ENCODE measurements at regions not wholly inside any gene's neighbourhood (a gene's known extent, or its start where the extent isn't known, plus 50 kb on each side); places are given as distances from the start of the nearest gene placed in this dataset.

GRCh38 chr15:72967811-72968530, 84.3 kb upstream of the NEO1 start:
- Histone ChIP-seq H3K4me1 (peaks cover 0 to 20% (median 19%) of the 10 kb centered on the region in 4 donors), H3K27me3 (no peaks in the 10 kb centered on the region), H3K36me3 (no peaks in the 10 kb centered on the region), H3K27ac (replicated peaks in 1 of 4) (no peak overlapping the region), H3K9me3 (no peaks in the 10 kb centered on the region), H3K4me3 (no peak overlapping the region)
- DNase-seq (ENCODE audit: extremely low spot score): no peak
- TF ChIP-seq EP300 (IDR thresholded peaks at IDR 0.05): no peak
- TF ChIP-seq CTCF (IDR thresholded peaks at IDR 0.05): no peak
- TF ChIP-seq POLR2A (IDR thresholded peaks at IDR 0.05; ENCODE audit: low read depth): no peak
- no peak for TF ChIP-seq POLR2AphosphoS5 (IDR thresholded peaks at IDR 0.05)
- intact Hi-C loops (cut with DNase I): no loop called here
- 83% methylated on average over 5 of the region's 5 CpGs for WGBS

GRCh38 chr15:72967397-72967796, 84.9 kb upstream of the NEO1 start:
- no peak for TF ChIP-seq CTCF (IDR thresholded peaks at IDR 0.05)
- no peak for TF ChIP-seq EP300 (IDR thresholded peaks at IDR 0.05)
- no peak for TF ChIP-seq POLR2A (IDR thresholded peaks at IDR 0.05; ENCODE audit: low read depth)
- WGBS: 81% methylated on average over 3 of the region's 3 CpGs
- no peak overlapping the region for H3K27ac ChIP-seq (replicated peaks in 1 of 4)
- DNase-seq (ENCODE audit: extremely low spot score): no peak
- H3K4me3 ChIP-seq: no peak overlapping the region
- no peaks in the 10 kb centered on the region for H3K36me3 ChIP-seq
- no peaks in the 10 kb centered on the region for H3K27me3 ChIP-seq
- H3K4me1 ChIP-seq: peaks cover 0 to 19% (median 18%) of the 10 kb centered on the region in 4 donors
- no peaks in the 10 kb centered on the region for H3K9me3 ChIP-seq
- intact Hi-C loops (cut with DNase I): no loop called here

DNA sequence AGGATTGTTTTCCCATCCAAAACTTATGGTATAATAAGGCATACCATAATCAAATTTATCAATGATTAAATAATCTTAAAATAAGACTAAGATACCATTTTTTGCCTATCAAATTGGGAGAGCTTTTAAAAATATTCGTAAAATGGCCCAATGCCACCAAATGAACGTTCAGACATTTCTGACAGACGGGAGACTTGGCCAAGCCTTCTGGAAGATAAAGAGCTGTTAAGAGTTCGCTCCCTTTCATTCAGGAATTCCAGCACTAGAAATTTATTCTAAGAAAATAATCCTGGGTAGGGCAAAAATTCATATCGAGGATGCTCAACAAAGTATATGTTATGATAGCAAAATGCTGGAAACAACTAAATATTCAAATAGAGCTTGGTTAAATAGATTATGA, 85.6 kb upstream of the NEO1 start:
- WGBS: 70% methylated on average over 5 of the region's 5 CpGs
- peaks cover 0 to 12% (median 11%) of the 10 kb centered on the region in 4 donors for H3K4me1 ChIP-seq
- H3K9me3 ChIP-seq: no peaks in the 10 kb centered on the region
- intact Hi-C loops (cut with DNase I): no loop called here
- H3K27ac ChIP-seq (replicated peaks in 1 of 4): no peak overlapping the region
- H3K27me3 ChIP-seq: no peaks in the 10 kb centered on the region
- DNase-seq (ENCODE audit: extremely low spot score): no peak
- H3K36me3 ChIP-seq: no peaks in the 10 kb centered on the region
- no peak overlapping the region for H3K4me3 ChIP-seq
- TF ChIP-seq POLR2AphosphoS5 (IDR thresholded peaks at IDR 0.05) (no peak), POLR2A (IDR thresholded peaks at IDR 0.05; ENCODE audit: low read depth) (no peak), EP300 (IDR thresholded peaks at IDR 0.05) (no peak), CTCF (IDR thresholded peaks at IDR 0.05) (no peak)

- TF ChIP-seq CTCF (IDR thresholded peaks at IDR 0.05): no peak
- no peak for TF ChIP-seq POLR2A (IDR thresholded peaks at IDR 0.05; ENCODE audit: low read depth)
- TF ChIP-seq EP300 (IDR thresholded peaks at IDR 0.05): no peak
- Histone ChIP-seq H3K27ac (replicated peaks in 1 of 4) (no peak overlapping the region), H3K27me3 (no peaks in the 10 kb centered on the region), H3K9me3 (no peaks in the 10 kb centered on the region), H3K36me3 (no peaks in the 10 kb centered on the region), H3K4me3 (no peak overlapping the region), H3K4me1 (peaks cover 0 to 2% (median 1%) of the 10 kb centered on the region in 4 donors)
- DNase-seq (ENCODE audit: extremely low spot score): peak; percentile 83
- WGBS: 91% methylated on average over 3 of the region's 3 CpGs
- intact Hi-C loops (cut with DNase I): no loop called here
Measured at GRCh38 chr15:72965671-72966070, 86.6 kb upstream of the NEO1 start.

- H3K4me3 ChIP-seq: no peak overlapping the region
- intact Hi-C loops (cut with DNase I): no loop called here
- no peak overlapping the region for H3K27ac ChIP-seq (replicated peaks in 1 of 4)
- TF ChIP-seq CTCF (IDR thresholded peaks at IDR 0.05) (no peak), POLR2A (IDR thresholded peaks at IDR 0.05; ENCODE audit: low read depth) (no peak), EP300 (IDR thresholded peaks at IDR 0.05) (no peak)
- H3K36me3 ChIP-seq: no peaks in the 10 kb centered on the region
- no peaks in the 10 kb centered on the region for H3K4me1 ChIP-seq
- DNase-seq (ENCODE audit: extremely low spot score): peak; percentile 10
- no peaks in the 10 kb centered on the region for H3K9me3 ChIP-seq
- H3K27me3 ChIP-seq: no peaks in the 10 kb centered on the region
- WGBS: 63% methylated on average over 1 of the region's 1 CpG
Measured at GRCh38 chr15:72964542-72964941, 87.7 kb upstream of the NEO1 start.
